IMR-90 (cell line): ENCODE measurements at regions not wholly inside any gene's neighbourhood (a gene's known extent, or its start where the extent isn't known, plus 50 kb on each side); places are given as distances from the start of the nearest gene placed in this dataset.

ENCODE experiments used
- ATAC-seq: fragments of 200-7000 bp; cut with Tn5 transposase; 2 replicates; pipeline ENCODE4 v1.9.1; 2020; ENCODE audit warnings: low read depth, mild to moderate bottlenecking, moderate library complexity
- BruUV-seq: library from RNA; stranded (reverse); fragments of 400-500 nt; replicated peaks from 2 replicates; lab custom pipeline; 2021; lab: Mats Ljungman, UMichigan
- CTCF ChIA-PET: fragments of 300-600 bp; formaldehyde crosslinking; extraction: SDS; loops from one replicate; lab custom pipeline; 2021; ENCODE audit warnings: antibody characterized with exemption; lab: Yijun Ruan, JAX
- POLR2A ChIA-PET: fragments of 300-600 bp; sonication (Branson Sonifier 250); formaldehyde crosslinking; loops from one replicate; lab custom pipeline; 2022; ENCODE audit warnings: antibody characterized with exemption; ENCODE audit not compliant: unreplicated experiment; lab: Charles Lee
- DNase-seq: peaks from one replicate; pipeline ENCODE4 v3.0.0; 2013
- H2AFZ ChIP-seq: replicated peaks from 2 replicates; pipeline ENCODE3; 2013; ENCODE audit warnings: low read length, mild to moderate bottlenecking; ENCODE audit not compliant: poor library complexity
- H2AK5ac ChIP-seq: 2 replicates; pipeline ENCODE4 v1.6.1; 2013; ENCODE audit warnings: low read depth, low read length, inconsistent platforms
- H2AK9ac ChIP-seq: replicated peaks from 2 replicates; pipeline ENCODE3; 2013; ENCODE audit warnings: mild to moderate bottlenecking, low read depth, low read length, moderate library complexity; ENCODE audit not compliant: poor library complexity
- H2BK120ac ChIP-seq: 2 replicates; pipeline ENCODE4 v1.6.1; 2013; ENCODE audit warnings: low read depth, low read length, inconsistent platforms
- H2BK15ac ChIP-seq: 3 replicates; pipeline ENCODE4 v1.6.1; 2013; ENCODE audit warnings: low read depth, low read length, inconsistent platforms
- H2BK20ac ChIP-seq: 2 replicates; pipeline ENCODE4 v1.6.1; 2013; ENCODE audit warnings: low read depth, mild to moderate bottlenecking, inconsistent platforms, low read length, moderate library complexity
- H2BK5ac ChIP-seq: 2 replicates; pipeline ENCODE4 v1.6.1; 2013; ENCODE audit warnings: mild to moderate bottlenecking, low read depth, low read length, inconsistent platforms; ENCODE audit not compliant: poor library complexity, severe bottlenecking
- H3K14ac ChIP-seq: replicated peaks from 2 replicates; pipeline ENCODE4 v1.6.1; 2013; ENCODE audit warnings: low read depth, low read length, inconsistent platforms
- H3K18ac ChIP-seq: 2 replicates; pipeline ENCODE4 v1.6.1; 2013; ENCODE audit warnings: low read depth, low read length, control low read depth
- H3K23ac ChIP-seq: 2 replicates; pipeline ENCODE4 v1.6.1; 2013; ENCODE audit warnings: low read depth, low read length, inconsistent platforms
- H3K27ac ChIP-seq: 2 replicates; pipeline ENCODE4 v1.5.1; 2013; ENCODE audit warnings: mild to moderate bottlenecking, control low read depth, low read length; ENCODE audit not compliant: insufficient read depth
- H3K27me3 ChIP-seq: 2 replicates; pipeline ENCODE4 v1.6.1; 2013; ENCODE audit warnings: low read length; ENCODE audit not compliant: control insufficient read depth, insufficient read depth
- H3K36me3 ChIP-seq: 2 replicates; pipeline ENCODE4 v1.6.1; 2013; ENCODE audit warnings: low read length, mixed read lengths; ENCODE audit not compliant: control insufficient read depth, insufficient read depth
- H3K4ac ChIP-seq: 2 replicates; pipeline ENCODE4 v1.6.1; 2013; ENCODE audit warnings: low read depth, low read length, inconsistent platforms
- H3K4me1 ChIP-seq: 2 replicates; pipeline ENCODE4 v1.6.1; 2013; ENCODE audit warnings: low read length, mixed read lengths; ENCODE audit not compliant: control insufficient read depth, insufficient read depth
- H3K4me2 ChIP-seq: 2 replicates; pipeline ENCODE4 v1.6.1; 2013; ENCODE audit warnings: low read depth, mild to moderate bottlenecking, control low read depth, low read length, moderate library complexity
- H3K4me3 ChIP-seq: 2 replicates; pipeline ENCODE4 v1.5.1; 2013; ENCODE audit warnings: low read depth, mild to moderate bottlenecking, control low read depth, low read length, moderate library complexity; ENCODE audit not compliant: insufficient read depth
- H3K56ac ChIP-seq: 2 replicates; pipeline ENCODE4 v1.6.1; 2013; ENCODE audit warnings: low read length, inconsistent platforms; ENCODE audit not compliant: insufficient read depth; ENCODE audit errors: extremely low read depth
- H3K79me1 ChIP-seq, 2 experiments: 2 replicates each; pipeline ENCODE4 v1.6.1; 2013; ENCODE audit warnings: low read length in 2 of 2, inconsistent platforms in 1 of 2, low read depth in 1 of 2
- H3K9ac ChIP-seq: 2 replicates; pipeline ENCODE4 v1.6.1; 2013; ENCODE audit warnings: low read depth, low read length, control low read depth
- H3K9me1 ChIP-seq: 2 replicates; pipeline ENCODE4 v1.6.1; 2013; ENCODE audit warnings: low read length, inconsistent platforms; ENCODE audit not compliant: insufficient read depth
- H3K9me3 ChIP-seq: 2 replicates; pipeline ENCODE4 v1.6.1; 2013; ENCODE audit warnings: low read length; ENCODE audit not compliant: control insufficient read depth, insufficient read depth
- H4K20me1 ChIP-seq: 2 replicates; pipeline ENCODE4 v1.6.1; 2013; ENCODE audit warnings: low read length, inconsistent platforms; ENCODE audit not compliant: insufficient read depth
- H4K5ac ChIP-seq: 2 replicates; pipeline ENCODE4 v1.6.1; 2013; ENCODE audit warnings: mild to moderate bottlenecking, low read depth, low read length, control low read depth
- H4K8ac ChIP-seq, 2 experiments: 2 replicates each; pipeline ENCODE4 v1.6.1; 2013; ENCODE audit warnings: low read depth in 2 of 2, low read length in 2 of 2, control low read depth in 1 of 2, inconsistent platforms in 1 of 2
- H4K91ac ChIP-seq: 2 replicates; pipeline ENCODE4 v1.6.1; 2013; ENCODE audit warnings: low read depth, low read length, inconsistent platforms; ENCODE audit not compliant: insufficient read depth
- BHLHE40 ChIP-seq: fragments of 150-350 bp; IDR thresholded peaks from 2 replicates; pipeline ENCODE4 v1.6.1; 2016; ENCODE audit warnings: mild to moderate bottlenecking, low read depth, low read length
- CEBPB ChIP-seq: IDR thresholded peaks from 2 replicates; pipeline ENCODE4 v1.6.1; 2012; ENCODE audit warnings: low read depth, low read length, improper control_type of control experiment
- CHD1 ChIP-seq: IDR thresholded peaks from 2 replicates; pipeline ENCODE4 v1.6.1; 2012; ENCODE audit warnings: low read depth, low read length, improper control_type of control experiment
- FOS ChIP-seq: fragments of 150-350 bp; IDR thresholded peaks from 2 replicates; pipeline ENCODE4 v1.6.1; 2016; ENCODE audit warnings: low read depth, low read length
- MAFK ChIP-seq: IDR thresholded peaks from 2 replicates; pipeline ENCODE4 v1.6.1; 2012; ENCODE audit warnings: low read depth, low read length, improper control_type of control experiment
- MAZ ChIP-seq: IDR thresholded peaks from 2 replicates; pipeline ENCODE4 v1.6.1; 2012; ENCODE audit warnings: low read depth, mild to moderate bottlenecking, low read length, improper control_type of control experiment, moderate library complexity, borderline replicate concordance
- MXI1 ChIP-seq: IDR thresholded peaks from 2 replicates; pipeline ENCODE4 v1.6.1; 2012; ENCODE audit warnings: low read depth, mild to moderate bottlenecking, low read length, moderate library complexity, borderline replicate concordance
- NFE2L2 ChIP-seq: fragments of 150-350 bp; IDR thresholded peaks from 2 replicates; pipeline ENCODE4 v1.6.1; 2016; ENCODE audit warnings: low read depth, mild to moderate bottlenecking, low read length
- POLR2A ChIP-seq: IDR thresholded peaks from 2 replicates; pipeline ENCODE4 v1.6.1; 2012; ENCODE audit warnings: mild to moderate bottlenecking, low read depth, low read length
- RAD21 ChIP-seq: IDR thresholded peaks from 2 replicates; pipeline ENCODE4 v1.6.1; 2012; ENCODE audit warnings: low read length, improper control_type of control experiment
- RCOR1 ChIP-seq: IDR thresholded peaks from 2 replicates; pipeline ENCODE4 v1.6.1; 2012; ENCODE audit warnings: mild to moderate bottlenecking, low read length, improper control_type of control experiment; ENCODE audit not compliant: insufficient replicate concordance
- RFX5 ChIP-seq: IDR thresholded peaks from 2 replicates; pipeline ENCODE4 v1.8.0; 2012; ENCODE audit warnings: low read depth, mild to moderate bottlenecking, low read length, moderate library complexity
- USF2 ChIP-seq: fragments of 150-350 bp; IDR thresholded peaks from 2 replicates; pipeline ENCODE4 v1.6.1; 2017; ENCODE audit warnings: mild to moderate bottlenecking, antibody characterized with exemption, low read length, low read depth
- WGBS, 2 experiments: methylation state at CpG; one replicate each; pipeline versions ENCODE4 v1.1.5 to v1.1.7; 2013; ENCODE audit warnings: missing lambda C conversion rate in 2 of 2; ENCODE audit not compliant: insufficient read length in 1 of 2; ENCODE audit errors: extremely low coverage in 2 of 2; 5-methylcytosine and 5-hydroxymethylcytosine counted together
- dilution Hi-C: fragments of 300-500 bp; cut with HindIII; formaldehyde crosslinking; loops from one replicate; pipeline ENCODE4 v1.14.3; 2018; ENCODE audit warnings: low sequenced_read_pairs; ENCODE audit not compliant: unreplicated experiment
- in situ Hi-C: fragments of 300-500 bp; cut with MboI; formaldehyde crosslinking; loops from 3 replicates; pipeline ENCODE4 v1.14.3; 2019; ENCODE audit warnings: low sequenced_read_pairs, inconsistent platforms, mixed read lengths
- intact Hi-C: fragments of 100-400 bp; cut with micrococcal nuclease; formaldehyde crosslinking; loops from 2 replicates; pipeline ENCODE4 v1.10.0; 2022
- TF ChIP-seq, protein P1 (sequence below): fragments of 150-350 bp; IDR thresholded peaks from 2 replicates; pipeline ENCODE4 v1.6.1; 2016; ENCODE audit warnings: low read depth, mild to moderate bottlenecking, low read length, moderate library complexity, borderline replicate concordance
- TF ChIP-seq, protein P2 (sequence below): conservative IDR thresholded peaks from 2 replicates; pipeline ENCODE4 v1.5.1; 2012; ENCODE audit warnings: mild to moderate bottlenecking, low read depth, low read length, improper control_type of control experiment

DNA sequence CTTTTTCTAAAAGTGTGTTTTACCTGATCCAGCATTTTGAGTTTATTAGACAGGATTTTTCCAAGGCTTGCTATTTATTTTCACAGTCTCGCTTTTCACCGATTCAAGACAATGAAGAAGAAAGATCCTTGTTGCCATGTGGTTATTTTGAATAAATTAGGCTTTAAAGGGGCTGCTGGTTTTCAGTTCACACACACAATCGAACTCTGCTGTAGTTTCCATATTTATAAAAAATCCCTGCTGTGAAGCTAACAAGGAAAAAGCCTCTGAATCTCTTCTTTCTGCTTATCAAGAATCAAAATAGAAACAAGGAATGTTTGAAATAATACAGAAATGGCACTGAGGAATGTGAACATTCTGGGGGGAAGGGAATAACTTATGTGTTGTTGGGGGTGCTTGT, 102.5 kb upstream of the KAZN start:
- H3K56ac ChIP-seq = no peak overlapping the region
- no peak overlapping the region for H3K4ac ChIP-seq
- ATAC-seq = no peak
- H2AFZ ChIP-seq = no peak overlapping the region
- no peak overlapping the region for H2AK5ac ChIP-seq
- no peak for TF ChIP-seq FOS
- TF ChIP-seq RFX5 = no peak
- TF ChIP-seq MAZ = no peak
- TF ChIP-seq NFE2L2 = no peak
- TF ChIP-seq RCOR1 = no peak
- TF ChIP-seq CEBPB = no peak
- no peak for TF ChIP-seq MXI1
- no peak for TF ChIP-seq USF2
- no peak for TF ChIP-seq BHLHE40
- TF ChIP-seq CHD1 = no peak
- TF ChIP-seq POLR2A = no peak
- no peak for TF ChIP-seq MAFK
- TF ChIP-seq, protein P1, sequence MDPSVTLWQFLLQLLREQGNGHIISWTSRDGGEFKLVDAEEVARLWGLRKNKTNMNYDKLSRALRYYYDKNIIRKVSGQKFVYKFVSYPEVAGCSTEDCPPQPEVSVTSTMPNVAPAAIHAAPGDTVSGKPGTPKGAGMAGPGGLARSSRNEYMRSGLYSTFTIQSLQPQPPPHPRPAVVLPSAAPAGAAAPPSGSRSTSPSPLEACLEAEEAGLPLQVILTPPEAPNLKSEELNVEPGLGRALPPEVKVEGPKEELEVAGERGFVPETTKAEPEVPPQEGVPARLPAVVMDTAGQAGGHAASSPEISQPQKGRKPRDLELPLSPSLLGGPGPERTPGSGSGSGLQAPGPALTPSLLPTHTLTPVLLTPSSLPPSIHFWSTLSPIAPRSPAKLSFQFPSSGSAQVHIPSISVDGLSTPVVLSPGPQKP = no peak
- TF ChIP-seq RAD21 = no peak
- TF ChIP-seq, protein P2, sequence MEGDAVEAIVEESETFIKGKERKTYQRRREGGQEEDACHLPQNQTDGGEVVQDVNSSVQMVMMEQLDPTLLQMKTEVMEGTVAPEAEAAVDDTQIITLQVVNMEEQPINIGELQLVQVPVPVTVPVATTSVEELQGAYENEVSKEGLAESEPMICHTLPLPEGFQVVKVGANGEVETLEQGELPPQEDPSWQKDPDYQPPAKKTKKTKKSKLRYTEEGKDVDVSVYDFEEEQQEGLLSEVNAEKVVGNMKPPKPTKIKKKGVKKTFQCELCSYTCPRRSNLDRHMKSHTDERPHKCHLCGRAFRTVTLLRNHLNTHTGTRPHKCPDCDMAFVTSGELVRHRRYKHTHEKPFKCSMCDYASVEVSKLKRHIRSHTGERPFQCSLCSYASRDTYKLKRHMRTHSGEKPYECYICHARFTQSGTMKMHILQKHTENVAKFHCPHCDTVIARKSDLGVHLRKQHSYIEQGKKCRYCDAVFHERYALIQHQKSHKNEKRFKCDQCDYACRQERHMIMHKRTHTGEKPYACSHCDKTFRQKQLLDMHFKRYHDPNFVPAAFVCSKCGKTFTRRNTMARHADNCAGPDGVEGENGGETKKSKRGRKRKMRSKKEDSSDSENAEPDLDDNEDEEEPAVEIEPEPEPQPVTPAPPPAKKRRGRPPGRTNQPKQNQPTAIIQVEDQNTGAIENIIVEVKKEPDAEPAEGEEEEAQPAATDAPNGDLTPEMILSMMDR = no peak
- no peak overlapping the region for H4K91ac ChIP-seq
- no peak overlapping the region for H4K5ac ChIP-seq
- H3K4me2 ChIP-seq = no peak overlapping the region
- BruUV-seq = no TSS peak
- no peak overlapping the region for H3K4me3 ChIP-seq
- no peak overlapping the region for H3K14ac ChIP-seq
- no peak overlapping the region for H3K9ac ChIP-seq
- in situ Hi-C loops (no loop called here), intact Hi-C loops (no loop called here), dilution Hi-C loops (no loop called here)
- peaks cover 9% of the 10 kb centered on the region; the same call in 1 of the 2 replicates for H3K4me1 ChIP-seq
- ChIA-PET CTCF (no interaction called here), POLR2A (no interaction called here)
- no peaks in the 10 kb centered on the region for H3K36me3 ChIP-seq
- no peaks in the 10 kb centered on the region for H3K9me1 ChIP-seq
- H2BK15ac ChIP-seq = no peak overlapping the region
- H4K20me1 ChIP-seq = no peaks in the 10 kb centered on the region
- DNase-seq = no peak
- WGBS, 2 experiments = no CpG with 5 or more reads among the region's 3 CpGs
- H3K79me1 ChIP-seq = no peaks in the 10 kb centered on the region
- H3K27ac ChIP-seq = no peak overlapping the region
- no peak overlapping the region for H2BK120ac ChIP-seq
- H4K8ac ChIP-seq = no peak overlapping the region
- no peak overlapping the region for H2AK9ac ChIP-seq
- no peaks in the 10 kb centered on the region for H3K27me3 ChIP-seq
- H2BK5ac ChIP-seq = no peak overlapping the region
- no peak overlapping the region for H2BK20ac ChIP-seq
- no peak overlapping the region for H3K23ac ChIP-seq
- no peaks in the 10 kb centered on the region for H3K9me3 ChIP-seq
- H3K18ac ChIP-seq = no peak overlapping the region
